Endothelial cell of umbilical vein (primary cell): ENCODE measurements at regions not wholly inside any gene's neighbourhood (a gene's known extent, or its start where the extent isn't known, plus 50 kb on each side); places are given as distances from the start of the nearest gene placed in this dataset.

ENCODE experiments used
- FOS ChIP-seq: IDR thresholded peaks from 2 replicates; pipeline ENCODE4 v1.6.1; 2011; ENCODE audit warnings: mild to moderate bottlenecking, low read length, moderate library complexity, borderline replicate concordance; ENCODE audit not compliant: insufficient read depth
- POLR2A ChIP-seq: IDR thresholded peaks from 2 replicates; pipeline ENCODE4 v1.6.1; 2012; ENCODE audit warnings: low read depth, mild to moderate bottlenecking, control low read depth, low read length
- TF ChIP-seq, protein P1 (sequence below), 2 donors: IDR thresholded peaks; 1 replicate in 1 of 2; 2 replicates in 1 of 2; pipeline ENCODE4 v1.5.1; 2011; ENCODE audit warnings: low read length in 2 of 2, mild to moderate bottlenecking in 2 of 2, moderate library complexity in 2 of 2, control low read depth in 1 of 2, inconsistent platforms in 1 of 2, low read depth in 1 of 2; ENCODE audit not compliant: insufficient read depth in 1 of 2; ENCODE audit errors: extremely low read depth in 1 of 2

DNA sequence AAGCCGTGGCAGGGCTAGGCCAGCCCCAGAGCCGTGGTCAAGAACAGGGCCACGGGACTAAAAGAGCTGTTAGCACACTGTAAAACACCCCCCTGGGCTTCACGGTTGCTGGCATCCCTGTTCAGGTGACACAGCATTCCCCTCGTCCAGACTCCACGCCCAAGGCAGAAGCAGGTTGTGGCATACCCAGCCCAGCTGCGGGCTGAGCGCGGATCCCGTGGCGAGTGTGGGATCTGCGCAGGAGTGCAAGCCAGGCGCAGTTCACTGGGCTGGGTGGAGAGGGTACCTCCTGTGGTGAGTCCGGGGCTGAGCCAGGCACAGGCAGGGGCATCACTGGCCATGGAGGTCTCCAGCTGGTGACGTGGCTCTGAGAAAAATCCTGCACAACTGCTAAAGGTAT lies 199.1 kb downstream of the FZD1 start:
- TF ChIP-seq, protein P1, sequence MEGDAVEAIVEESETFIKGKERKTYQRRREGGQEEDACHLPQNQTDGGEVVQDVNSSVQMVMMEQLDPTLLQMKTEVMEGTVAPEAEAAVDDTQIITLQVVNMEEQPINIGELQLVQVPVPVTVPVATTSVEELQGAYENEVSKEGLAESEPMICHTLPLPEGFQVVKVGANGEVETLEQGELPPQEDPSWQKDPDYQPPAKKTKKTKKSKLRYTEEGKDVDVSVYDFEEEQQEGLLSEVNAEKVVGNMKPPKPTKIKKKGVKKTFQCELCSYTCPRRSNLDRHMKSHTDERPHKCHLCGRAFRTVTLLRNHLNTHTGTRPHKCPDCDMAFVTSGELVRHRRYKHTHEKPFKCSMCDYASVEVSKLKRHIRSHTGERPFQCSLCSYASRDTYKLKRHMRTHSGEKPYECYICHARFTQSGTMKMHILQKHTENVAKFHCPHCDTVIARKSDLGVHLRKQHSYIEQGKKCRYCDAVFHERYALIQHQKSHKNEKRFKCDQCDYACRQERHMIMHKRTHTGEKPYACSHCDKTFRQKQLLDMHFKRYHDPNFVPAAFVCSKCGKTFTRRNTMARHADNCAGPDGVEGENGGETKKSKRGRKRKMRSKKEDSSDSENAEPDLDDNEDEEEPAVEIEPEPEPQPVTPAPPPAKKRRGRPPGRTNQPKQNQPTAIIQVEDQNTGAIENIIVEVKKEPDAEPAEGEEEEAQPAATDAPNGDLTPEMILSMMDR (IDR thresholded peaks at IDR 0.05; ENCODE audit: extremely low read depth in 1 of 2, insufficient read depth in 1 of 2, low read depth in 1 of 2, low read length in 2 of 2) = no peak
- TF ChIP-seq FOS = no peak
- TF ChIP-seq POLR2A = no peak
